HepG2 (cell line): ENCODE measurements at regions not wholly inside any gene's neighbourhood (a gene's known extent, or its start where the extent isn't known, plus 50 kb on each side); places are given as distances from the start of the nearest gene placed in this dataset.

Source experiments
- CEBPG ChIP-seq: IDR thresholded peaks from 2 replicates; pipeline ENCODE4 v1.6.1; 2016
- CENPT ChIP-seq: sonication (generic); formaldehyde crosslinking; IDR thresholded peaks from 2 replicates; pipeline ENCODE4 v1.8.0; 2022; ENCODE audit warnings: low read depth, mild to moderate bottlenecking, moderate library complexity, missing genetic modification reagents
- FIP1L1 ChIP-seq: fragments of 200-400 bp; formaldehyde crosslinking; IDR thresholded peaks from 2 replicates; pipeline ENCODE4 v1.6.1; 2018; ENCODE audit warnings: low read depth, mild to moderate bottlenecking, low read length, moderate library complexity, borderline replicate concordance; ENCODE audit not compliant: insufficient read depth
- HMG20B ChIP-seq: conservative IDR thresholded peaks from 2 replicates; pipeline ENCODE4 v1.6.1; 2016; ENCODE audit warnings: missing genetic modification reagents, missing compliant biosample characterization
- POLR2G ChIP-seq: fragments of 200-400 bp; formaldehyde crosslinking; IDR thresholded peaks from 2 replicates; pipeline ENCODE4 v1.6.1; 2018; ENCODE audit warnings: mild to moderate bottlenecking, low read depth, low read length, moderate library complexity
- PPARG ChIP-seq: conservative IDR thresholded peaks from 2 replicates; pipeline ENCODE4 v1.6.1; 2016; ENCODE audit warnings: missing biosample characterization, missing genetic modification reagents
- PTBP1 ChIP-seq: fragments of 200-400 bp; formaldehyde crosslinking; IDR thresholded peaks from 2 replicates; pipeline ENCODE4 v1.6.1; 2018; ENCODE audit warnings: low read length, low read depth; ENCODE audit not compliant: poor library complexity, severe bottlenecking
- SMAD1 ChIP-seq: sonication (generic); formaldehyde crosslinking; IDR thresholded peaks from 2 replicates; pipeline ENCODE4 v1.4.0; 2020; ENCODE audit warnings: missing genetic modification reagents, low read depth, mild to moderate bottlenecking, borderline replicate concordance
- SP140L ChIP-seq: sonication (generic); formaldehyde crosslinking; IDR thresholded peaks from 2 replicates; pipeline ENCODE4 v1.4.0; 2020; ENCODE audit warnings: missing genetic modification reagents, borderline replicate concordance
- SRF ChIP-seq: IDR thresholded peaks from 2 replicates; pipeline ENCODE4 v1.6.1; 2011; ENCODE audit warnings: mild to moderate bottlenecking, low read depth, low read length, moderate library complexity
- YEATS4 ChIP-seq: sonication (generic); formaldehyde crosslinking; IDR thresholded peaks from 2 replicates; pipeline ENCODE4 v1.4.0; 2020; ENCODE audit warnings: missing genetic modification reagents, borderline replicate concordance
- ZKSCAN5 ChIP-seq: sonication (generic); formaldehyde crosslinking; IDR thresholded peaks from 2 replicates; pipeline ENCODE4 v1.5.1; 2020; ENCODE audit warnings: mild to moderate bottlenecking, missing genetic modification reagents
- ZNF441 ChIP-seq: sonication (generic); formaldehyde crosslinking; IDR thresholded peaks from 2 replicates; pipeline ENCODE4 v1.7.0; 2021; ENCODE audit warnings: missing genetic modification reagents, borderline replicate concordance
- ZNF510 ChIP-seq: sonication (generic); formaldehyde crosslinking; IDR thresholded peaks from 2 replicates; pipeline ENCODE4 v1.4.0; 2020; ENCODE audit warnings: low read depth, mild to moderate bottlenecking, missing genetic modification reagents
- ZNF530 ChIP-seq: sonication (generic); formaldehyde crosslinking; IDR thresholded peaks from 2 replicates; pipeline ENCODE4 v1.5.0; 2020; ENCODE audit warnings: low read depth, mild to moderate bottlenecking, missing genetic modification reagents
- ZNF552 ChIP-seq: sonication (generic); formaldehyde crosslinking; IDR thresholded peaks from 2 replicates; pipeline ENCODE4 v1.9.0; 2022; ENCODE audit warnings: missing genetic modification reagents, mild to moderate bottlenecking, borderline replicate concordance
- TF ChIP-seq, protein P1 (sequence below): sonication (generic); formaldehyde crosslinking; conservative IDR thresholded peaks from 2 replicates; pipeline ENCODE4 v1.4.0; 2020; ENCODE audit warnings: mild to moderate bottlenecking, missing genetic modification reagents, moderate library complexity
- TF ChIP-seq, protein P2 (sequence below): sonication (generic); formaldehyde crosslinking; IDR thresholded peaks from 2 replicates; pipeline ENCODE4 v1.4.0; 2020; ENCODE audit warnings: missing genetic modification reagents
- TF ChIP-seq, protein P3 (sequence below): sonication (generic); formaldehyde crosslinking; IDR thresholded peaks from 2 replicates; pipeline ENCODE4 v1.5.1; 2020; ENCODE audit warnings: mild to moderate bottlenecking, moderate library complexity, missing genetic modification reagents
- TF ChIP-seq, protein P4 (sequence below): sonication (generic); formaldehyde crosslinking; IDR thresholded peaks from 2 replicates; pipeline ENCODE4 v1.5.1; 2020; ENCODE audit warnings: mild to moderate bottlenecking, missing genetic modification reagents, moderate library complexity

DNA sequence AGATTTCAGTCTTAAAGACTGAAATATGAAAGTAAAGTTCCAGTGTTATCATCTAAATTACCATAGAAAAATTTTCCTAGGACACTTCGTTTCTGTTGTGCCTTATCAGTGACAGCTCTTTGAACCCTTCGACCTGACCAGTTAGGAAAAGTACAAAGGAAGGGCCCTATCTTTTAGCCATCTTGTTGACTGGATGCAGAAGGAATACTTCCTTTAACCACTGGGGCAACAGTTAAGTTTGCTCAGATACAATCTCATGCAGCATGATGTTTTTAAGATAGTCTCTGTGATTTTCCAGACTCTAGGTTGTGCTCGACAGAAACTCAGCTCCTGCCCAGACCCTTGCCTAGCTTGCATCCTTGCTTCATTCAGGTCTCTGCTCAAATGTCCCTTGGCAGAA, 210.5 kb upstream of the RPS6KA3 start (continued):
- TF ChIP-seq, protein P1, sequence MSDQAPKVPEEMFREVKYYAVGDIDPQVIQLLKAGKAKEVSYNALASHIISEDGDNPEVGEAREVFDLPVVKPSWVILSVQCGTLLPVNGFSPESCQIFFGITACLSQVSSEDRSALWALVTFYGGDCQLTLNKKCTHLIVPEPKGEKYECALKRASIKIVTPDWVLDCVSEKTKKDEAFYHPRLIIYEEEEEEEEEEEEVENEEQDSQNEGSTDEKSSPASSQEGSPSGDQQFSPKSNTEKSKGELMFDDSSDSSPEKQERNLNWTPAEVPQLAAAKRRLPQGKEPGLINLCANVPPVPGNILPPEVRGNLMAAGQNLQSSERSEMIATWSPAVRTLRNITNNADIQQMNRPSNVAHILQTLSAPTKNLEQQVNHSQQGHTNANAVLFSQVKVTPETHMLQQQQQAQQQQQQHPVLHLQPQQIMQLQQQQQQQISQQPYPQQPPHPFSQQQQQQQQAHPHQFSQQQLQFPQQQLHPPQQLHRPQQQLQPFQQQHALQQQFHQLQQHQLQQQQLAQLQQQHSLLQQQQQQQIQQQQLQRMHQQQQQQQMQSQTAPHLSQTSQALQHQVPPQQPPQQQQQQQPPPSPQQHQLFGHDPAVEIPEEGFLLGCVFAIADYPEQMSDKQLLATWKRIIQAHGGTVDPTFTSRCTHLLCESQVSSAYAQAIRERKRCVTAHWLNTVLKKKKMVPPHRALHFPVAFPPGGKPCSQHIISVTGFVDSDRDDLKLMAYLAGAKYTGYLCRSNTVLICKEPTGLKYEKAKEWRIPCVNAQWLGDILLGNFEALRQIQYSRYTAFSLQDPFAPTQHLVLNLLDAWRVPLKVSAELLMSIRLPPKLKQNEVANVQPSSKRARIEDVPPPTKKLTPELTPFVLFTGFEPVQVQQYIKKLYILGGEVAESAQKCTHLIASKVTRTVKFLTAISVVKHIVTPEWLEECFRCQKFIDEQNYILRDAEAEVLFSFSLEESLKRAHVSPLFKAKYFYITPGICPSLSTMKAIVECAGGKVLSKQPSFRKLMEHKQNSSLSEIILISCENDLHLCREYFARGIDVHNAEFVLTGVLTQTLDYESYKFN (CRISPR knock-in tag): peak; percentile 72
- no peak for TF ChIP-seq POLR2G
- no peak for TF ChIP-seq CENPT
- peak; percentile 84 for TF ChIP-seq PPARG
- no peak for TF ChIP-seq HMG20B (CRISPR knock-in tag)
- no peak for TF ChIP-seq ZNF552
- no peak for TF ChIP-seq ZKSCAN5 (CRISPR knock-in tag)
- no peak for TF ChIP-seq PTBP1
- TF ChIP-seq, protein P2, sequence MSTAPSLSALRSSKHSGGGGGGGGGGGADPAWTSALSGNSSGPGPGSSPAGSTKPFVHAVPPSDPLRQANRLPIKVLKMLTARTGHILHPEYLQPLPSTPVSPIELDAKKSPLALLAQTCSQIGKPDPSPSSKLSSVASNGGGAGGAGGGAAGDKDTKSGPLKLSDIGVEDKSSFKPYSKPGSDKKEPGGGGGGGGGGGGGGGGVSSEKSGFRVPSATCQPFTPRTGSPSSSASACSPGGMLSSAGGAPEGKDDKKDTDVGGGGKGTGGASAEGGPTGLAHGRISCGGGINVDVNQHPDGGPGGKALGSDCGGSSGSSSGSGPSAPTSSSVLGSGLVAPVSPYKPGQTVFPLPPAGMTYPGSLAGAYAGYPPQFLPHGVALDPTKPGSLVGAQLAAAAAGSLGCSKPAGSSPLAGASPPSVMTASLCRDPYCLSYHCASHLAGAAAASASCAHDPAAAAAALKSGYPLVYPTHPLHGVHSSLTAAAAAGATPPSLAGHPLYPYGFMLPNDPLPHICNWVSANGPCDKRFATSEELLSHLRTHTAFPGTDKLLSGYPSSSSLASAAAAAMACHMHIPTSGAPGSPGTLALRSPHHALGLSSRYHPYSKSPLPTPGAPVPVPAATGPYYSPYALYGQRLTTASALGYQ (CRISPR knock-in tag): peak; percentile 45; the same call in 1 of the 2 replicates
- no peak for TF ChIP-seq ZNF530 (CRISPR knock-in tag)
- TF ChIP-seq, protein P3, sequence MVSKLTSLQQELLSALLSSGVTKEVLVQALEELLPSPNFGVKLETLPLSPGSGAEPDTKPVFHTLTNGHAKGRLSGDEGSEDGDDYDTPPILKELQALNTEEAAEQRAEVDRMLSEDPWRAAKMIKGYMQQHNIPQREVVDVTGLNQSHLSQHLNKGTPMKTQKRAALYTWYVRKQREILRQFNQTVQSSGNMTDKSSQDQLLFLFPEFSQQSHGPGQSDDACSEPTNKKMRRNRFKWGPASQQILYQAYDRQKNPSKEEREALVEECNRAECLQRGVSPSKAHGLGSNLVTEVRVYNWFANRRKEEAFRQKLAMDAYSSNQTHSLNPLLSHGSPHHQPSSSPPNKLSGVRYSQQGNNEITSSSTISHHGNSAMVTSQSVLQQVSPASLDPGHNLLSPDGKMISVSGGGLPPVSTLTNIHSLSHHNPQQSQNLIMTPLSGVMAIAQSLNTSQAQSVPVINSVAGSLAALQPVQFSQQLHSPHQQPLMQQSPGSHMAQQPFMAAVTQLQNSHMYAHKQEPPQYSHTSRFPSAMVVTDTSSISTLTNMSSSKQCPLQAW (CRISPR knock-in tag): no peak
- no peak for TF ChIP-seq ZNF441 (CRISPR knock-in tag)
- TF ChIP-seq ZNF510 (CRISPR knock-in tag): no peak
- no peak for TF ChIP-seq SMAD1 (CRISPR knock-in tag)
- TF ChIP-seq YEATS4 (CRISPR knock-in tag): no peak
- no peak for TF ChIP-seq SP140L (CRISPR knock-in tag)
- TF ChIP-seq FIP1L1: no peak
- TF ChIP-seq SRF: no peak
- TF ChIP-seq CEBPG (CRISPR knock-in tag): no peak; the same call in 1 of the 2 replicates
- TF ChIP-seq, protein P4, sequence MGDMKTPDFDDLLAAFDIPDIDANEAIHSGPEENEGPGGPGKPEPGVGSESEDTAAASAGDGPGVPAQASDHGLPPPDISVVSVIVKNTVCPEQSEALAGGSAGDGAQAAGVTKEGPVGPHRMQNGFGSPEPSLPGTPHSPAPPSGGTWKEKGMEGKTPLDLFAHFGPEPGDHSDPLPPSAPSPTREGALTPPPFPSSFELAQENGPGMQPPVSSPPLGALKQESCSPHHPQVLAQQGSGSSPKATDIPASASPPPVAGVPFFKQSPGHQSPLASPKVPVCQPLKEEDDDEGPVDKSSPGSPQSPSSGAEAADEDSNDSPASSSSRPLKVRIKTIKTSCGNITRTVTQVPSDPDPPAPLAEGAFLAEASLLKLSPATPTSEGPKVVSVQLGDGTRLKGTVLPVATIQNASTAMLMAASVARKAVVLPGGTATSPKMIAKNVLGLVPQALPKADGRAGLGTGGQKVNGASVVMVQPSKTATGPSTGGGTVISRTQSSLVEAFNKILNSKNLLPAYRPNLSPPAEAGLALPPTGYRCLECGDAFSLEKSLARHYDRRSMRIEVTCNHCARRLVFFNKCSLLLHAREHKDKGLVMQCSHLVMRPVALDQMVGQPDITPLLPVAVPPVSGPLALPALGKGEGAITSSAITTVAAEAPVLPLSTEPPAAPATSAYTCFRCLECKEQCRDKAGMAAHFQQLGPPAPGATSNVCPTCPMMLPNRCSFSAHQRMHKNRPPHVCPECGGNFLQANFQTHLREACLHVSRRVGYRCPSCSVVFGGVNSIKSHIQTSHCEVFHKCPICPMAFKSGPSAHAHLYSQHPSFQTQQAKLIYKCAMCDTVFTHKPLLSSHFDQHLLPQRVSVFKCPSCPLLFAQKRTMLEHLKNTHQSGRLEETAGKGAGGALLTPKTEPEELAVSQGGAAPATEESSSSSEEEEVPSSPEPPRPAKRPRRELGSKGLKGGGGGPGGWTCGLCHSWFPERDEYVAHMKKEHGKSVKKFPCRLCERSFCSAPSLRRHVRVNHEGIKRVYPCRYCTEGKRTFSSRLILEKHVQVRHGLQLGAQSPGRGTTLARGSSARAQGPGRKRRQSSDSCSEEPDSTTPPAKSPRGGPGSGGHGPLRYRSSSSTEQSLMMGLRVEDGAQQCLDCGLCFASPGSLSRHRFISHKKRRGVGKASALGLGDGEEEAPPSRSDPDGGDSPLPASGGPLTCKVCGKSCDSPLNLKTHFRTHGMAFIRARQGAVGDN (CRISPR knock-in tag): no peak
